Smooth muscle cell (in vitro differentiated cells): ENCODE measurements at regions not wholly inside any gene's neighbourhood (a gene's known extent, or its start where the extent isn't known, plus 50 kb on each side); places are given as distances from the start of the nearest gene placed in this dataset.

Experiments used
- DNase-seq: peaks from one replicate; lab custom pipeline; 2025; ENCODE audit not compliant: unreplicated experiment; lab: John Stamatoyannopoulos, UW
- H2AFZ ChIP-seq: fragments of 200-600 bp; sonication (generic); 2 replicates; pipeline ENCODE4 v1.6.0; 2016; ENCODE audit warnings: antibody characterized with exemption, low read depth, mild to moderate bottlenecking
- H3F3A ChIP-seq: fragments of 200-600 bp; sonication (generic); 2 replicates; pipeline ENCODE4 v1.6.0; 2017; ENCODE audit warnings: antibody characterized with exemption, low read depth
- H3K27ac ChIP-seq: fragments of 200-600 bp; sonication (generic); 2 replicates; pipeline ENCODE4 v1.5.1; 2016; ENCODE audit warnings: low read depth, mild to moderate bottlenecking
- H3K27me3 ChIP-seq: fragments of 200-600 bp; sonication (generic); 2 replicates; pipeline ENCODE4 v1.6.1; 2016; ENCODE audit warnings: low read depth, mild to moderate bottlenecking
- H3K36me3 ChIP-seq: fragments of 200-600 bp; sonication (generic); 2 replicates; pipeline ENCODE4 v1.5.1; 2016; ENCODE audit warnings: low read depth
- H3K4me1 ChIP-seq: fragments of 200-600 bp; sonication (generic); 2 replicates; pipeline ENCODE4 v1.5.1; 2016; ENCODE audit warnings: low read depth
- H3K4me2 ChIP-seq: fragments of 200-600 bp; sonication (generic); 2 replicates; pipeline ENCODE4 v1.6.0; 2016; ENCODE audit warnings: mild to moderate bottlenecking
- H3K4me3 ChIP-seq: fragments of 200-600 bp; sonication (generic); 2 replicates; pipeline ENCODE4 v1.5.1; 2016; ENCODE audit warnings: mild to moderate bottlenecking
- H3K79me2 ChIP-seq: fragments of 200-600 bp; sonication (generic); 2 replicates; pipeline ENCODE4 v1.6.0; 2016; ENCODE audit warnings: low read depth, mild to moderate bottlenecking
- H3K9ac ChIP-seq: fragments of 200-600 bp; sonication (generic); 2 replicates; pipeline ENCODE4 v1.6.0; 2016; ENCODE audit warnings: low read depth
- H3K9me3 ChIP-seq: fragments of 200-600 bp; sonication (generic); replicated peaks from 2 replicates; pipeline ENCODE4 v1.5.1; 2016; ENCODE audit warnings: low read depth
- H4K20me1 ChIP-seq: fragments of 200-600 bp; sonication (generic); 2 replicates; pipeline ENCODE4 v1.6.0; 2016; ENCODE audit warnings: low read depth
- CTCF ChIP-seq: fragments of 200-600 bp; sonication (generic); IDR thresholded peaks from 2 replicates; pipeline ENCODE4 v1.5.1; 2017; ENCODE audit warnings: borderline replicate concordance, mild to moderate bottlenecking, antibody characterized with exemption; ENCODE audit not compliant: insufficient read depth, poor library complexity, severe bottlenecking
- WGBS: methylation state at CpG from one replicate; pipeline ENCODE4 v1.1.7; 2016; ENCODE audit warnings: low lambda C conversion rate; 5-methylcytosine and 5-hydroxymethylcytosine counted together

GRCh38 chr21:21816778-21817177 lies 818.6 kb downstream of the NCAM2 start:
- Histone ChIP-seq H3K9me3 (no peaks in the 10 kb centered on the region), H3K9ac (no peak overlapping the region), H4K20me1 (no peaks in the 10 kb centered on the region), H3K27me3 (no peaks in the 10 kb centered on the region), H3K4me3 (no peak overlapping the region), H2AFZ (no peak overlapping the region), H3K4me1 (no peaks in the 10 kb centered on the region), H3F3A (no peaks in the 10 kb centered on the region), H3K27ac (no peak overlapping the region), H3K36me3 (no peaks in the 10 kb centered on the region), H3K79me2 (no peaks in the 10 kb centered on the region), H3K4me2 (no peak overlapping the region)
- DNase-seq: no peak
- TF ChIP-seq CTCF: no peak
- 81% methylated on average over 4 of the region's 4 CpGs for WGBS

- no peaks in the 10 kb centered on the region for H3K27me3 ChIP-seq
- no peaks in the 10 kb centered on the region for H3F3A ChIP-seq
- no peak for TF ChIP-seq CTCF
- no peaks in the 10 kb centered on the region for H3K36me3 ChIP-seq
- no peaks in the 10 kb centered on the region for H3K79me2 ChIP-seq
- H2AFZ ChIP-seq: no peak overlapping the region
- no peaks in the 10 kb centered on the region for H3K9me3 ChIP-seq
- H4K20me1 ChIP-seq: no peaks in the 10 kb centered on the region
- 86% methylated on average over 2 of the region's 2 CpGs for WGBS
- no peak for DNase-seq
- H3K27ac ChIP-seq: no peak overlapping the region
- no peak overlapping the region for H3K4me3 ChIP-seq
- H3K4me1 ChIP-seq: no peaks in the 10 kb centered on the region
- no peak overlapping the region for H3K9ac ChIP-seq
- no peak overlapping the region for H3K4me2 ChIP-seq
These were observed 820.7 kb downstream of the NCAM2 start for GRCh38 chr21:21818898-21819297.

- H3K27me3 ChIP-seq: no peaks in the 10 kb centered on the region
- no peak for TF ChIP-seq CTCF
- H3K4me2 ChIP-seq: no peak overlapping the region
- H3K4me3 ChIP-seq: no peak overlapping the region
- DNase-seq: no peak
- no peak overlapping the region for H3K27ac ChIP-seq
- no peaks in the 10 kb centered on the region for H3K9me3 ChIP-seq
- no peaks in the 10 kb centered on the region for H3F3A ChIP-seq
- H3K9ac ChIP-seq: no peak overlapping the region
- no peaks in the 10 kb centered on the region for H3K4me1 ChIP-seq
- H4K20me1 ChIP-seq: no peaks in the 10 kb centered on the region
- H2AFZ ChIP-seq: no peak overlapping the region
- WGBS: 86% methylated on average over 1 of the region's 1 CpG
- H3K36me3 ChIP-seq: no peaks in the 10 kb centered on the region
- no peaks in the 10 kb centered on the region for H3K79me2 ChIP-seq
These were observed 829.9 kb downstream of the NCAM2 start for GRCh38 chr21:21828130-21828529.

- H3F3A ChIP-seq: no peaks in the 10 kb centered on the region
- H3K4me3 ChIP-seq: no peak overlapping the region
- H4K20me1 ChIP-seq: no peaks in the 10 kb centered on the region
- no peak overlapping the region for H3K9ac ChIP-seq
- no peaks in the 10 kb centered on the region for H3K27me3 ChIP-seq
- no peaks in the 10 kb centered on the region for H3K36me3 ChIP-seq
- 89% methylated on average over 11 of the region's 11 CpGs for WGBS
- H2AFZ ChIP-seq: no peak overlapping the region
- H3K4me1 ChIP-seq: no peaks in the 10 kb centered on the region
- no peak overlapping the region for H3K4me2 ChIP-seq
- DNase-seq: no peak
- no peaks in the 10 kb centered on the region for H3K79me2 ChIP-seq
- H3K27ac ChIP-seq: no peak overlapping the region
- no peaks in the 10 kb centered on the region for H3K9me3 ChIP-seq
- no peak for TF ChIP-seq CTCF
These were observed 832.8 kb downstream of the NCAM2 start for GRCh38 chr21:21831036-21831435.
